HG03097 (cell line): ENCODE measurements at regions not wholly inside any gene's neighbourhood (a gene's known extent, or its start where the extent isn't known, plus 50 kb on each side); places are given as distances from the start of the nearest gene placed in this dataset.

Source experiments
- ATAC-seq: cut with Tn5 transposase; IDR thresholded peaks from one replicate; pipeline ENCODE4 v1.9.1; 2021; ENCODE audit not compliant: unreplicated experiment, low FRiP score

DNA sequence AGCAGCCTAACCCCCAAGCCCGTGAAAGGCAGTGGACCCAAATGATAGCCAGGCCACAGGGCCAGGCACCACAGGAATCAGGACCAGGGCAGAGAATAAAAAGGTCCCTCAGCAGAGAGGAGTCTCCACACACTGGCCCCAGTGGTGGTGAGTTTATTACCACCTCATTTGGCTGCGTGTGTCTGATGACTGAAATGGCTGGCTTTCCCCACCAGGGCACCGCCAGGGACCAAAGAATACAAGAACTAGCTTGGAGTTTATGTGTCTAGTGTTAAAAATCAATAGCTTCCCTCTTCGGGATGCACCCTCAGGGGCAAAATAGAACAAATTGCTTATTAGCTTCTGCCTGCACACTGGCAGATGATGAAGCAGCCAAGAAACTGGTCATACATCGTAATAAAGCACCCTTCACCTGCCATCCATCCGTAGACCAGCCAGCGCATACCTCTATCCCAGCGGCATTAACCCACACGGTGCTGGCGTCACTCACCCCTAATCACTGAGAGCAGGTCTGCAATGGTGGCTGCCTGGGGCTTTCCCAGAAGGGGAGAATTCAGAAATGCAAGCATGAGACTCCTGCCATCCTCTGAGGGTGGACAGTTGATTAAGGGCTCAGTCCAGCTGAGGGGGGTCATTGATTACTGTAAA lies 223.7 kb upstream of the ZMIZ1 start:
- no peak for ATAC-seq

DNA sequence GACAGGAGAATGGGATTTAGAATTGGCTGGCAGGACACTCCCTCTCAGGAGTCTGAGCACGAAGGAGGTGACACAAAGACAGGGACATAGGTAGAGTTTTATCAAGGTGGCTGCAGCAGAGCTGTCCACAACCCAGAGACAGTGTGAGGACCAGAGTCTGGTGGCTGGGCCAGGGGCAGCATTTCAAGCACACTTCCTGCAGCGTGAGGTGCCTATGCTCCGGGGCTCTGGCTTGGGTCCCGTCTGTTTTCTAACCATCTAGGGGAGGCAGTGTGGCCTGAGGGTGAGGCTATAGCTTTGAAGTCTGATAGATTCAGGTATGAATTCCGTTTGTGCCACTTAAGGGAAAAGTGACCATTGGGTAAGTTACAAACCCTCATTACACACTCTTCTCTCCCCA lies 222.7 kb upstream of the ZMIZ1 start:
- ATAC-seq, result no peak

DNA sequence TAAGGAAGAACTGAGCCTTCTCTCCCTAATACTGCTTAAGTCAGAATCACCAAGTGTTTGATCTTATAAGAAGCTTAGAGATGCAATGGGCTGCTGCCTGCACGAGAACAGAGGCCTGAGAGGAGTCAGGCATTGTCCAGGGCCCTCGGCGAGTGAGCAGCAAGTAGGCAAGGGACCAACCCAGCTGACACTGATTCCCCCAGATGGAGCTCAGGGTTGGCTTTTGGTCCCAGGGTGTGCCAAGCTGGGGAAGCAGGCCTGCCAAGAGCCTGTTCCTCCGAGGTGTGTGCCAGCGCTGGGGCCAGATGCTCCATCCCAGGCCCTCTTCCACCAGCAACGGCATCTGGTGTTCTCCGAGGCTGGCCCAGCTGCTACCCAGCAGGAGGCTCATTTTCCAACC lies 222.0 kb upstream of the ZMIZ1 start:
- ATAC-seq, result no peak

- no peak for ATAC-seq
These were observed 221.3 kb upstream of the ZMIZ1 start for GRCh38 chr10:78847485-78847884.

- no peak for ATAC-seq
These were observed 219.7 kb upstream of the ZMIZ1 start for GRCh38 chr10:78849115-78849514.

DNA sequence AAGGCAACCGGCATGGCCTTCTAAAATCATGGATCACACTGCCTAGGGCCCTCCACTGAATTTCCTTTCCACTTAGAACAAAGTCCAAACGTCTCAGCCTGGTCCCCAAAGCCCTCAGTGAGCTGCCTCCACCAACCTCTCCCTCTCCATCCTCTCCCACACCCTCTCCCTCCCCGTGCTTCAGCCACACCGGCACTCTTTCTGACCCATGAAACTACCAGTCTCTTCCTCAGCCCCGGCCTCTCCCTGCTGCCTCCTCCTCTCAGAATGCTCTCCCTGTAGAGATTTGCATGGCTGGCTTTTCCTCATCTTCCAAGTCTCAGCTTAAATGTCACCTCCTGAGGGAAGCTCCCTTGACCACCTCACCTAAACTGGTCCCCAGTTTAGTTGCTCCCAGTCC lies 219.0 kb upstream of the ZMIZ1 start:
- ATAC-seq, result no peak

GRCh38 chr10:78850644-78851435 lies 217.9 kb upstream of the ZMIZ1 start:
- no peak for ATAC-seq

DNA sequence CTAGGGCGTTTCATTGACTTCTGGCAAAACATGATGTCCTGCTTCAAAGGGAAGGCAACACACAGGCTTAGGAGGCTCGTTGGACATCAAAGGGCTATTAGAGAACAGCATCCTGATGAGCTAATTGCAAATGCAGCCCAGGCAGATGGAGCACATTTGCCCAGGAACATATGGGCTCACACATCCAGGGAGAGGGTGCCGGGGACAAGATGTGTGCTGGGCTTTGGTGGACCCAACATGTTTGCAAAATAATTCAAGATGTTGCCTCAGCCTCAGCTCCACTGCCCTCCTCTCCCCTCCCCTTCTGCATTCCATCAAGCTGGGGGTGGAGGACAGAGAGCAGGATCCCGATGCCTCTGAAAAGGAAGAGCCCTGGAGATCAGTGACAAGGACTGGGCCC lies 217.1 kb upstream of the ZMIZ1 start:
- no peak for ATAC-seq

DNA sequence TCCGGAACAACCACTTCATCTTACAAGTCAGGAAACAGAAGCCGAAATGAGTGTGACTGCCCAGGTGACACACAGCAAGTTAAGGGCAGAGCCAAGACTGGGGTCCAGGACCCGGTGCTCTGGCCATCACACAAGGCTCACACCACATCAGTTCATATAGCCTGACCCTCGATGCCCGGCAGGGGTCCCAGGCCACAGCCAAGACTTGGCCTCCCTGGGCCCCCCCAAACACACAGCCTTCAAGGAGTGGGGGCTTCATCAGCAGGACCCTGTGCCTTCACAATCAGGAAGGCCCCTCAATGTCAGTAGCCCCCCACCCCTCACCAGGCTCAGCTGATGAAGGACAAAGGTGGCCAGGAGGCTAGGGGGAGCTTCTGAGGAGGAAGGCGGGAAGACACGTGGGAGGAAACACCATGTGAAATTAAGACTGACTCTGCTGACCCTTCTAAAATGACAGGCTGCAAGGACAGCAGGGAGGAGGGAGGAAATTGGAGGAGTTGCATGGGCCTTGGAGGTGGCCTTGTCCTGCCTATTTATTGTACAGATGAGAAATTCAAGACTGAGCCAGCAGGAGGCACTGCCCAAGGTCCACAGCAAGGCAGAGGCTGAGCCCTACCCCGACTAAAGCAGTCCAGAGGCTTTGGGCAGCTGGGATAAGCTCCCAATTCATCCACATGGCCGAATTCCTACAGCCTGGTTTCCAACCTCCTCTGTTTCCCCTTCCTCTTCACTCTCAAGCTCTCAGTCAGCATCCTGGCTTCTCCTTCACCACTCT lies 216.1 kb upstream of the ZMIZ1 start:
- no peak for ATAC-seq

GRCh38 chr10:78853864-78854263 lies 214.9 kb upstream of the ZMIZ1 start:
- no peak for ATAC-seq

GRCh38 chr10:78856421-78856820 lies 212.3 kb upstream of the ZMIZ1 start:
- no peak for ATAC-seq

- no peak for ATAC-seq
These were observed 211.6 kb upstream of the ZMIZ1 start for GRCh38 chr10:78857193-78857592.

DNA sequence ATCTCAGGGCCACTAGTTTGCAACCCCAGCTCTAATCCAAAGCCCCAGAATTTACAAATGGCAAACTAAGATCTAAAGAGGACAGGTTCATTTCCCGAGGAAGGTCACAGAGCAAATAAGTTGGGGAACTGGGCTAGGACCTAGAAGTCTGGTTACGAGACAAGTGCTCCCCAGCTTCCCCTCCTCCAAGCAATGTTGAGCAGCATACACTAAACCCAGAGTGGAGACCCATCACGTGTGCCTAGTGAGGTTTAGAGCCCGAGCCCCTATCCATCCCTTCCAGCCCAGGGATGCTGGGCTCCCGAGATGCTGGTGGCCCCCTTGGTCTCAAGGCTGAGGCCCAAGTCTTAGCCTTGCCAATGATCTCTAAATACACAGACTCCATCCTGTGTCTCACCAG lies 209.5 kb upstream of the ZMIZ1 start:
- ATAC-seq, result no peak

DNA sequence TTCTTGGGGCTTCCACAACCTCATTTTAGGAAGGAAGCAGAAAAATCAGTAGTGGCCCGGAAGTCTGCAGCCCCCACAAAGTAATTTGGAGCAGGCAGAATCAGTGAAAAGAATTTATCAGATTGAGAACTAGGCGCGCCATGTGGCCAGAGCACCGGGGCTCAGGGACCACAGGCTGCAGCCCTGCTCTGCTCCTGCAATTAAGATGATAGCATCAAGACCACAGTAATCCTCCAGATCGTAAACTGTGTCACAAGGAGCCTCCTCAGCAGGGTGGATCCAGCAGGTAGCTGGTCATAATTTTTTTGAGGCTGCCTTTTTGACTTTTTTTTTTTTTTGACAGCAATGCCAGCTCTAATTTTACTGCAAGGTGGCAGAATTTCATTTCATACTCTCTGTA lies 209.0 kb upstream of the ZMIZ1 start:
- ATAC-seq, result no peak

DNA sequence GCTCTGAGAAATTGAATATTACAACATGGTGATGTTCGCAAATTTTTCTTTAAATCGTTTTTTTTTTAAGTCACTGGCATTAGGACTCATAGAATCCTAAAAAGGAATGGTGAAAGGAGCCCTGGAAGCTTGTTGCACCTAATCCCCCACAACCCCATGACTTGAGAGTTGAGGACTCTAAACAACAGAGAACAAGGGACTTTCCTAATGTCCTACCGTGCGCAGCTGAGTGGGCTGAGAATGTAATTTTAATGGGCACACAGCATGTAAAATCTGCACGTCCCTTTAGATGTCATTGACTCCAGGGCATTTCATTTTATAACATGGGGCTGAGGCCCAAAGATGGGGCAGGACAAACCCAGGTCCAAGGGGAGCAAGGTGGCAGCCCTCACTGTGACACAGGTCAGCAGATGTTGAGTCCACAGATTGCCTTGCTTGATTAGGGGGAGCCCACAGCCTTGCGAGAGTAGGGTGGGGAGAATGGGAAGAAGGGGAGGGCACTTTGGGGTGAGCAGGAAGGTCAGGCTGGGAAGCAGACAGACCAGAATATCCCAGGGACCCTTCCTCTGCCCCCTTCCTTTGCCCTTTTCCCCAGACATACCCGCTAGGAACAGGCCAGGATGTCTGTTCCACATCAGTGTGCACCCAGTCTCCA lies 208.4 kb upstream of the ZMIZ1 start:
- no peak for ATAC-seq

GRCh38 chr10:78861529-78862327 lies 207.0 kb upstream of the ZMIZ1 start:
- ATAC-seq, result no peak

- no peak for ATAC-seq
These were observed 206.5 kb upstream of the ZMIZ1 start for GRCh38 chr10:78862328-78862640.

DNA sequence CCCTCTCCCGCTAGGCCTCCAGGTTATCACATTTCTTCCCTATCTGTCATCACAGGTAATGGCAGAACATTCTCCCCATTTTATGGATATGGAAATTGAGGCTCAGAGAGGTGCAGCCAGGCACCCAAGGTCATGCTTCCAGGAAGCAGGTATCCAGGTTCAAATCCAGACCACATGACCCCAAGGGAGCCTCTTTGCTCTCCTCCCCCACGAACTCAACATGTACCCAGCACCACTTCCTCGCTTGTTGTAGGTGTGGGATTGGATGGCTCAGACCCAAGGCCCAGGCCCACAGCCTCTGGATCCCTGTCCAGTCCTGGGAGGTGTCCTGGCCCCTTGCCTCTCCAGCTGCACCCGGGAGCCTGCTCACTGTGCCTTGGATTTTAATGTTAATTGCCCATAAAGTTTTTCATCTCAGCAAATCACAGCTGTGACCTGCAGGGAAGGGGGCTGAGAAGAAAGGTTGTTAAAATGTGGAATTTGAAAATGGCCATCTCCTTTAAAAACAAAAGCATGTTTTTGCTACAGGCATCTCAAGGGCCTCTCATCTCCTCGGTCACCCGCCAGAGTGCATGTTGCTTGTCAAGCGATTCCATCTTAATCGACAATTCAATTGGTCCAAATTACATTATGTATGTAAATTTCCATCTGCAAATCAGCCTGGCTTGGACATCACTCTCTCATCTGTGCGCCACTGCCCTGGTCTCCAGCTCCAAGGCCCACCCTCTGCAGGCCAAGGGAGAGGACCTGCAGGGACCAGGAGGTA lies 205.4 kb upstream of the ZMIZ1 start:
- no peak for ATAC-seq

GRCh38 chr10:78863906-78864239 lies 204.9 kb upstream of the ZMIZ1 start:
- no peak for ATAC-seq
